Peyer's patch (tissue), 4 donors: ENCODE measurements at regions not wholly inside any gene's neighbourhood (a gene's known extent, or its start where the extent isn't known, plus 50 kb on each side); places are given as distances from the start of the nearest gene placed in this dataset.

Experiments
- POLR2A ChIP-seq, 2 donors: fragments of 450-650 bp; IDR thresholded peaks; one replicate each; pipeline ENCODE4 v1.5.1; 2017; ENCODE audit warnings: antibody characterized with exemption in 2 of 2, mild to moderate bottlenecking in 2 of 2, moderate library complexity in 2 of 2
- TF ChIP-seq, protein P1 (sequence below), 6 experiments: fragments of 450-650 bp in 4 of 6; fragments of 200-600 bp in 2 of 6; sonication (generic) in 1 of 6; IDR thresholded peaks; one replicate each; pipeline ENCODE4 v1.5.1; 2017 to 2019; ENCODE audit warnings: antibody characterized with exemption in 6 of 6, mild to moderate bottlenecking in 3 of 6, moderate library complexity in 1 of 6

DNA sequence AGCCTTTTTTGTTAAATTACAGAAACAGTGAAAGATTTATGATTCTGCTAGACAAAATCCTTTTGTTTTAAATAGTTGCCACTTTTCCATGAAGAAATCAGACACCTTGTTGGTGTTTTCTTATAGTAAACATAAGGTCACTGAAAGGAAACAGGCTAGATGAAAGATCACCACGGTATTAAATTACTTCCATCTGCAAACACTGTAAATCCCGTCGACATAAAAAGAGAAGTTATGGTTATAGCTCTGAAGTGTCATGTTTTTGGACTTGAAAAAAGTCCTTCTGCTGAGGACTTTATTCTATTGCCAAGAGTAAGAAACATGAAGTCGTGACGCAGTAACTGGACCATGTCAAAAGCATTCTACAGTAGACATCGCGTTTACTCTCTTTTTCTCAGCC, 567.6 kb upstream of the SLIT2 start:
- TF ChIP-seq, protein P1, sequence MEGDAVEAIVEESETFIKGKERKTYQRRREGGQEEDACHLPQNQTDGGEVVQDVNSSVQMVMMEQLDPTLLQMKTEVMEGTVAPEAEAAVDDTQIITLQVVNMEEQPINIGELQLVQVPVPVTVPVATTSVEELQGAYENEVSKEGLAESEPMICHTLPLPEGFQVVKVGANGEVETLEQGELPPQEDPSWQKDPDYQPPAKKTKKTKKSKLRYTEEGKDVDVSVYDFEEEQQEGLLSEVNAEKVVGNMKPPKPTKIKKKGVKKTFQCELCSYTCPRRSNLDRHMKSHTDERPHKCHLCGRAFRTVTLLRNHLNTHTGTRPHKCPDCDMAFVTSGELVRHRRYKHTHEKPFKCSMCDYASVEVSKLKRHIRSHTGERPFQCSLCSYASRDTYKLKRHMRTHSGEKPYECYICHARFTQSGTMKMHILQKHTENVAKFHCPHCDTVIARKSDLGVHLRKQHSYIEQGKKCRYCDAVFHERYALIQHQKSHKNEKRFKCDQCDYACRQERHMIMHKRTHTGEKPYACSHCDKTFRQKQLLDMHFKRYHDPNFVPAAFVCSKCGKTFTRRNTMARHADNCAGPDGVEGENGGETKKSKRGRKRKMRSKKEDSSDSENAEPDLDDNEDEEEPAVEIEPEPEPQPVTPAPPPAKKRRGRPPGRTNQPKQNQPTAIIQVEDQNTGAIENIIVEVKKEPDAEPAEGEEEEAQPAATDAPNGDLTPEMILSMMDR (IDR thresholded peaks at IDR 0.05), result no peak
- TF ChIP-seq POLR2A (IDR thresholded peaks at IDR 0.05), result no peak
